Fibroblast of skin of scalp (primary cell): ENCODE measurements at regions not wholly inside any gene's neighbourhood (a gene's known extent, or its start where the extent isn't known, plus 50 kb on each side); places are given as distances from the start of the nearest gene placed in this dataset.
A peak's percentile ranks its signal among the peaks of the same experiment; 100 is the strongest.
"Not testable (repeated sequence)": the region's sequence is repeated elsewhere in the genome, so short reads cannot be mapped to it uniquely, and the experiment has no call there.

Source experiments
- DNase-seq: peaks from one replicate; pipeline ENCODE4 v3.0.0-alpha.2; 2013

DNA sequence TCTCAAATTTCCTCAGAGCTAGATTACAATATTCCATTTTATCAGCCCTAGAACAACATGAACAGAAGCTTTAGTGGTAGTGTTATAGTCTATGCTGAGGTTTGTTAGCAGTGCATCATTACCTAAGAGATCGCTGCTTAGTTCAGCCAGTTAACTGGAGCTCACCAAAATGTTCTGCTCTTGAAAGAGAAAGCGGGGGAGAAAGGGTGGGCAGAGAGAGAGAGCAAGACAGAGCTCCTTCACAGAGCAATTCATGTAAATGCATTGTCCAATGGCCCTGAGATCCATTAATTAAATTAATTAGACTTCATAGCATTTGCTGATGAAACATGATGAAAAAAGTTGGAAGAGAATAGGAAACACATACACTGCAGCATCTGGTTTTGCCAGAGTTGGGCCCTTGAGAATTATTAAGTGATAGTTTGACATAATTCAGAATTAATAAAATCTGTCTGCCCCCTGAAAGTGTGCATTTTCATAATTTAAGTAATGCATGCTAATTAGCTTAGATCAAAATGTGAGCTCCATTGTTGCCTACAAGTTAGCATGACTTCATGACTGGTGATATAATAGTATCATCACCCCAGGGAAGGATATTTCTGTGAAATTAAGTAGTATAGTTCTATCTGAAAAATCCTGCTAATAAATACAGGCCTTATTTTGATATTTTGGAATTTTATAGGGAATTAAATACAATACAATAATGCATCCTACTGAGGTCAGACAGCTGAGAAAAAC, 86.9 kb upstream of the LYSMD4 start:
- no peak for DNase-seq

DNA sequence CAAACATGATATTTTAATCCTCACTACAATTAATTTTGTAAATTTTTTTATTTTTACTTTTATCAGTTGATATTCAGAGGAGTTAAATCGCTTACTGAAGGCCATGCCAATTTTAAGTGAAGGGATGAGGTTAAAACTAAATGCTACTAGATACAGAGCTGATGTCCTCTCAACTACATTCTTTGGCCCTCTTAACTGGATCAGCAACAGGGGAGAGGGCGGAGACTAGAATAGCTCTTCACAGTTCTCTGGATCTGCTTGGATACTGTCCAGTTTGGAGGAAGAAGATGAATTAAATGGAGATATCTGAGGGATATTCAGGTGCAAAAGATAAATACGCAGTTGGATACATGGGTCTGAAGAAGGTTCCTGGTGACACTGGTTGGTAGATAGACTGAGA, 85.6 kb upstream of the LYSMD4 start:
- no peak for DNase-seq

DNA sequence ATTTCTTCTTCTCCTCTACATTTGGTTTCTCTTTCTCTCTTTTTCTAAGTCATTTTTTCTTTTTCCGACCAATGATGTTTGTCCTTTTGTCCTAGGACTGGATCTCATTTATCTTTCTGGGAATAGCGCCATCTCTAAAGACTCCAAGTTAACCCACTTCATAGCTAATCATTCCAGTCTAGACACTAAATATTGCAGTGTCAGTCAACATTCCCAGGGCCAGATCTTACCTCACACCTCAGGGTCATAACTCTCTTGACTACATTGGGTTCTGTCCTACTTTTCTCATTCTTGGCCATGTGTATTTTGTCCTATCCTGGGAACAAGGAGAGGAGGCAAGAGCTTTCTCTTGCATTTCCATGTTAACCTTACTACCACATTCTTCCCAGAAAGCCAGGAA, 83.6 kb upstream of the LYSMD4 start:
- not testable (repeated sequence) for DNase-seq

DNA sequence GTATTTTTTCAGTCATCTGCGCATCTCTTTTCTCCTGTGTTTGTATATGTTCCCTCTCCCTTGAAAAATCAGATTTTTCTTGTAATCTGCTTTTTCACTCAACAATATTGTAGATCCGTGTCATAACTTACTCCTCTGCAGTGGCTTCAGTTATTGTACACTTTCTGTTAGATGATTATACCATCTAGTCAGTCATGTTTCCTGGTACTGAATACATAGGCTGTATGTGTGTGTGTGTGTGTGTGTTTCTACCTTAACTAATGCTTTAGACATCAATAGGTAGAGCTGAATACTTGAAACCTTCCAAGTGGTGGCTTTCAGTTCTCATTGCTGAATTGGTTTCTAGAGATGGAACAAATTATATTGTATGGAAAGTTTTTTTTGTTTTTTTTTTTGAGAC, 77.4 kb upstream of the LYSMD4 start:
- not testable (repeated sequence) for DNase-seq

DNA sequence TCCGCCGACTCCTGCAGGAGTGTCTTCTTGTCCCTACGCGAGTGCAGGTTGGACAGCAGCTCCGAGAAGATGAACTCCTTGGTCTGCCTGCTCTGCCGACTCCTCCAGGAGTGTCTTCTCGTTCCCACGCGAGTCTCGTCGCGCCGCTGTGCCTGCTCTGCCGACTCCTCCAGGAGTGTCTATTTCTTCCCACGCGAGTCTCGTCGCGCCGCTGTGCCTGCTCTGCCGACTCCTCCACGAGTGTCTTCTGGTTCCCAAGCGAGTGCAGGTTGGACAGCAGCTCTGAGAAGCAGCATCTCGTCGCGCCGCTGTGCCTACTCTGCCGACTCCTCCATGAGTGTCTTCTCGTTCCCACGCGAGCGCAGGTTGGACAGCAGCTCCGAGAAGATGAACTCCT, 66.6 kb upstream of the LYSMD4 start:
- not testable (repeated sequence) for DNase-seq

DNA sequence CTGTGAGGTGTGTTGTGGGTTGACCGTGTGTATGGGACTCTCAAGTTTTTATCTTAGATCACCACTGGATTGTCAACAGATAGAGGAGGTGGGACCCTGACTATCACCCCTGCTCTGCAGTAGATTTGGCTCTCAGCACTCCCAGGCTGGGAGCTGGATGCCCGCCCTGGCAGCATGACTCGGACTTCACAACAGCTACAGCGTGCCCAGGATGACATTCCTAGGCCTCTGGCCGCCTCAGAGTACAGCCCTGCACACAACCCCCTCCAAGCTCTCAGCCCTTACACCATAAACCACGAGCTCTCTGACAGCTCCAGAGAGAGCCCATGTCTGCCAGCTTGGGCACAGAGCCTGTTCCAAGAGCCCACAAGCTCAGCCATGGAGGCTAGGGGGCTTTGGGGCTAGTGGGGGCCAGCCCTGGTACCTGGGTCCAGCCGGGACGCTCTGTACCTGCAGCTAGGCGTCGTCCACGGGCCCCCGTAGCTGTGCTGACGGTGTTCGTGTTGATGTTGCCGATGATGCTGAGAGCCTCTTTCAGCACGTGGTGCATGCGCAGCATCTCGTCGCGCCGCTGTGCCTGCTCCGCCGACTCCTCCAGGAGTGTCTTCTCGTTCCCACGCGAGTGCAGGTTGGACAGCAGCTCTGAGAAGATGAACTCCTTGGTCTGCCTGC, 66.1 kb upstream of the LYSMD4 start:
- not testable (repeated sequence) for DNase-seq

DNA sequence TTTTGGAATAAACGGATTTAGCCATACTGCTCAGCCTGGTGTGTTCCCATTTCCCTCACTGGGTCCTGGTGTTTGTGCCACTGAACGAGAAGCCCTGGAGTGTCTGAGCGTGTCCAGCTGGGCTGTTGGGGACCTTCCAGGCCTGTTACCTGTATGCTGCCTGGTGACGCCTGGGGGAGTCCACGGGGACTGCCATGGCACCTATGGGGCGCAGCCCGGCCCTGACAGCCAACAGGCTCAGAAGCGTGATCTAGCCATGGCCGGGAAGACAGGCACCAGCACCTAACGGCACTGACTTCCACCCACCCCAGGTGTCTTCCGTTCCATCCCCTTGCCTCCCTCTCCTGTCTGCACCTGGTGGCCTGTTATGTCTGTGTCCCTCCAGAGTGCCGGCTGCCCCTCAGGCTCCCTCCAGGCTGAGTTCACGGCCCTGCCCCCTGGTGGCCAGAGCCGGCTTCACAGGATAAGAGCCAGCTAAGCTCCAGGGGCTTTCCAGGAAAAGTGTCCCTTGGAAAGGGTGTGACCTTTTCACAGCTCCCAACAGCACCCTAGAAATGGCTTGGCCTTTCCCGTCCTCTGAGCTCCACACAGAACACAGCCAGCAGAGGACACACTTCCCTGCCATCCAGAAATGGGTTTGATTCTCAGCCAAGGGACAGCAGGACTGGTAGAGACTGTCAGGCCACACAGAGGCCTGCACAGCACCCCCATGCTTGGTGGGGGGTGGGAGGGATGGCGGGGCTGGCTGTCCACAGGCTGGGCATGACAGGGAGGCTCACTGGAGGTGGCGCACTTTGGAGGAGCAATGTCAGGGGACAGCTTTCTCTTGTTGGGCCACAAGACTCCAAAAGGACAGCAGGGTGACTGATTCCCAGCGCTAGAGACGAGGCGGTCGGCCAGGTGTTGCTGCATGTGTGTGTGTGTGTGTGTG, 64.0 kb upstream of the LYSMD4 start:
- not testable (repeated sequence) for DNase-seq

DNA sequence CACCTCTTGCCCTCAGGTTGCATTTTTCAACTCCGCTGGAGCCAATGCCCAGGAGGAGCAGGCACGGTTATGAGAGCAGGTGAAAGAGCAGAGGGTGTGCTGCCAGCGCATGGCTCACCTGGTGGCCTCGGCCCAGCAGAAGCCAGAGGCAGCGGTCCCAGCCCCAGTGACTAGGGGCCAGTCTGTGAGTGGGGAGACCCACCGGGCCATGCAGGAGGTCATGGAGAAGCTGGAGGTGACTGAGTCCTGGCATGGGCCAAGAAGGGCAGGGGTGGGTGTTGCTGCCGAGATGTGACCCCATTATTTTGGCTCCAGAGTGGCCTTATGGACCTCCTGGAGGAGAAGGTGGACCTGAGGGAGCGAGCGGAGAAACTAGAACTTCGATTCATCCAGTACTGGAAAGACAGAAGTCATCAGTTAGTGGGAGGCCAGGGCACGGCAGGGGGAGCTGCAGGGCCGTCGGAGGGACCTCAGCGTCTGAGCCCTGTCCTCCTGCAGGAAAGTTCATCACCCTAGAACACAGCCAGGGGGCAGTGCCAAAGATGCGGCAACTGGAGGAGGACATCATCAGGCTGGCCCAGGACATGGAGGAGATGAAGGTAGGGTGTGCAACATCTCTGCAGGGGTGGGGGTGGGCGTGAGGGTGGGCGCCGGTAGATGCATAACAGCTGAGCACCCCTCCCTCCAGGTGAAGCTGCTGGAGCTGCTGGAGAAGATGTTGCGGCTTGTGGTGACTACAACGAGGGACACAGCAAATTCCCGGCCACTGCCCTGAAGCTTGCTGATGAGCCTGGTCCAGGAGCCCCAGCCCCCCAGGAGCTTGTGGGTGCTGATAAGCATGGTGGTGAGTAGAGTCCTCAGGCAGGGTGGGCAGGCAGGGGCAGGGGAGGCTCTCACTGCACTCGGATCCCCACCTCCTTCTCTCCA, 58.9 kb upstream of the LYSMD4 start:
- not testable (repeated sequence) for DNase-seq

DNA sequence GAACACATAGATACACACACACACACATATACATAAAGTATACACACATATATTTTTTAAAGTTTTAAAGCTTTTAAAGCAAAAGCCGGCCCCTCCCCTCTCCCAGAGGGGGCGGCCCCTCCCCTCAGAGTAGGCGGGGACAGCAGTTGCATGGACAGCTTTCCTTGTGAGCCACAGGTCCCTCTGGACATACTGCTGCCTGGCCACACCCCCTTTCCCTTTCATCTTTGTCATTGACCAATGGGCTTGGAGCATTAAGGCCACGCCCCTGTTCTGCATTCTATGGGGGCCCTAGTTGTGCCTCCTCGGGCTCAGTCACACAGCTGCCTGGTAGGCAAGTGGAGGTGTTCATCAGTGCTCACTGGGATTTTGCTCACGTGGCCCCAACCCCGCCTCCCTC, 57.5 kb upstream of the LYSMD4 start:
- peak; percentile 5 for DNase-seq

DNA sequence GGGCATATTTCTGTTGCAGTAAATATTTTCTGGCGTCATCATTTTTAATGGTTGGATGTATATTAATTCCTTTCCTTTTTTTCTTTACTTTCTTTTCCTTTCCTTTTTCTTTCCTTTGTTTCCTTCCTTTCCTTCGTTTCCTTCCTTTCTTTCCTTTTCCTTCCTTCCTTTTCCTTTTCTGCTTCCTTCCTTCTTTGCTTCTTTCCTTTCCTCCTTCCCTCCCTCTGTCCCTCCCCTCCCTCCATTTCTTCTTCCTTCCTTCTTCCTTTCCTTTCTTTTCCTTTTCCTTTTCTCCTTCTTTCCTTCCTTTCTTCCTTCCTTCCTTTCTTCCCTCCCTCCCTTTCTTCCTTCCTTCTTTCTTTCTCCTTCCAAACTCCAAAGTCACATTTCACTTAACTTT, 54.9 kb upstream of the LYSMD4 start:
- DNase-seq, result no peak

DNA sequence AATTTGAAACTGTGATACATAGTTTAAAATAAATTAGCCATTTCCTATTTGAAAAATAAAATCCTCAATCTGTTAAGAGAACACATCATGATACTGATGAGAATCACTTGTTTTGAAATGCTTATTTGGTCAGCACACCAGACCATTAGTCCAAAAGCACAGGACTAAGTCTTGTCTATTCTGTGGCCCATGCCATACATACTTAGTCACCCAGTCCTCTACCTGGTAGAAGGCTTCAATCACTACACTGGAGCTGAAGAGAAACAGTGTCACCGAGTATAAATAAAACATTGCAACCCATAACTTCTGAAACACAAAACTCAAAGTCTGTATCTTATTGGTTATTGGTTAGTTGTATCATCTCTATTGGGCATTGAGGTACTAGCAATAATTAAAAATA, 51.6 kb upstream of the LYSMD4 start:
- DNase-seq, result not testable (repeated sequence)

DNA sequence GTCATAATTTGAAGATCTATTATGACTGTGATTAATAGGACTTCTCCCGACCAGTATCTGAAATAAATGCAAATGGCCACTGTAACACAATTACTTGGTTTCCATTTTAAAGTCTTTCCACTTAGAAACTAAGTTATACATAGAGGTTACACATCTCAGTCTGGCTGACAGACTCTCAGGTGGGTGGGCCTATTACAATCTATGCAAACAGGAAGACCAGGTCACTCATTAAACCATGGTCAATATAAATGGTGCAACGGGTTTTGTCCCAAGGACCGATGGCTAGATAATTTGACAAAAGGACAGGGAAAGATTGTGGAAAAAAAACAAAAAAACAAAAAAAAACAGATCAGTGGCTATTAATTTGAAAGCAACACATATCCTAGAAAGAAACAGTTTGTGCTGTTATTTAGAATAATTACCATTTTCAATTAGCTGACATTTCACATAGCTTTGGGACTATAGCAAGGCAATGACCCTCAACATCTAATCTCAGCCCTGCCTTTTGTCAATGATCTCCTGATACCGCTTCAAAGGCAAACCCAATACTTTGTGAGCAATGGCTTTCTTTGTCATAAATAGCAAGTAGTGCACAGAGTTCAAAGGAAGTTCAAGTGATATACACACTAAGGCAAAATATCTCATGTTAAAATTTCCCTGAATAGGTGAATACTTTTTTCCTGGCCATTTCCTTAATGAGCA, 50.8 kb upstream of the LYSMD4 start:
- DNase-seq, result not testable (repeated sequence)
